ENCODE measurements at regions not wholly inside any gene's neighbourhood (a gene's known extent, or its start where the extent isn't known, plus 50 kb on each side); places are given as distances from the start of the nearest gene placed in this dataset.
A peak's percentile ranks its signal among the peaks of the same experiment; 100 is the strongest.

DNA sequence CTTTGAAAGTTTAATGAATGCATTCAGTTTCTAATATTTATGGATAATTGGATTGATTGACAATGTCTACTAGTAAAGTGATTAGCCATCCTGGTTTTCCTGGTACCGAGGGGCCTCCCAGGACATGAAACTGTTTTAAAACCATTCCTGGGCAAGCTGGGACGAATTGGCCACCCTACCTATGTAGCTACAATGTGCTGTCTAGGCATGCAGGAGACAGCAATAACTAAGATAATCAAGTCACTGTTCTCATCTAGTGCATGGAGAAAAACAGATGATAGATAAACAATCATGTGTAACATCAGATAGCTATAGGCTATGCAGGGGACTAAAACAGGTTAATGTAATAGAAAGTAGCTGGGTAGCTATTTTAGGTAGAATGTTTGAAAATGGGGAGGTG is 67.1 kb downstream of the PMAIP1 start:
- no peak for DNase-seq (ENCODE audit: low spot score)
- TF ChIP-seq, protein P1, sequence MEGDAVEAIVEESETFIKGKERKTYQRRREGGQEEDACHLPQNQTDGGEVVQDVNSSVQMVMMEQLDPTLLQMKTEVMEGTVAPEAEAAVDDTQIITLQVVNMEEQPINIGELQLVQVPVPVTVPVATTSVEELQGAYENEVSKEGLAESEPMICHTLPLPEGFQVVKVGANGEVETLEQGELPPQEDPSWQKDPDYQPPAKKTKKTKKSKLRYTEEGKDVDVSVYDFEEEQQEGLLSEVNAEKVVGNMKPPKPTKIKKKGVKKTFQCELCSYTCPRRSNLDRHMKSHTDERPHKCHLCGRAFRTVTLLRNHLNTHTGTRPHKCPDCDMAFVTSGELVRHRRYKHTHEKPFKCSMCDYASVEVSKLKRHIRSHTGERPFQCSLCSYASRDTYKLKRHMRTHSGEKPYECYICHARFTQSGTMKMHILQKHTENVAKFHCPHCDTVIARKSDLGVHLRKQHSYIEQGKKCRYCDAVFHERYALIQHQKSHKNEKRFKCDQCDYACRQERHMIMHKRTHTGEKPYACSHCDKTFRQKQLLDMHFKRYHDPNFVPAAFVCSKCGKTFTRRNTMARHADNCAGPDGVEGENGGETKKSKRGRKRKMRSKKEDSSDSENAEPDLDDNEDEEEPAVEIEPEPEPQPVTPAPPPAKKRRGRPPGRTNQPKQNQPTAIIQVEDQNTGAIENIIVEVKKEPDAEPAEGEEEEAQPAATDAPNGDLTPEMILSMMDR (IDR thresholded peaks at IDR 0.05; ENCODE audit: borderline replicate concordance, control extremely low read depth, extremely low read depth, insufficient read depth, missing control alignments): no peak
- in situ Hi-C loops (cut with MboI; ENCODE audit: low sequenced_read_pairs, unreplicated experiment): loop anchor here (10.0 kb wide), 1 partner anchor 132 kb away; no protein-coding TSS in a partner anchor

DNA sequence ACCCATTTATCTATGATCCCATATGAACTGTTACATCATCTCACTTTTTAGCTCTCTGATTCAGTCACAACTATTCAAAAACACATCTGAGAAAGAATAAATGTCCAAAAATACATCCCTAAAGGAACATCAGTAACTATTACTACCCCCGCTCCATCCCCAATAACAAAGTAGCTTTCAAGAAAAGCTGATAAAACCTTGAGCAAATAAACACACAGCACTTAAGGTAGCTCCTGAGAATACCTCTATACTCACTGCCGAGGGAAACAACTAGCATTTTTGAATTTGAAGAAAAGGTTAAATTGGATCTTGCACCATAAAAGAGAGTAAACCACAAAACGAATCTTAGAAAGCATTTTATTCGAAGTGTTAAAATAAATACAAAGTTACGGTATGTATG is 63.4 kb downstream of the PMAIP1 start:
- in situ Hi-C loops (cut with MboI; ENCODE audit: low sequenced_read_pairs, unreplicated experiment): loop anchor here (10.0 kb wide), 1 partner anchor 128 kb away; no protein-coding TSS in a partner anchor
- TF ChIP-seq, protein P1 (IDR thresholded peaks at IDR 0.05; ENCODE audit: borderline replicate concordance, control extremely low read depth, extremely low read depth, insufficient read depth, missing control alignments): no peak
- DNase-seq (ENCODE audit: low spot score): no peak

DNA sequence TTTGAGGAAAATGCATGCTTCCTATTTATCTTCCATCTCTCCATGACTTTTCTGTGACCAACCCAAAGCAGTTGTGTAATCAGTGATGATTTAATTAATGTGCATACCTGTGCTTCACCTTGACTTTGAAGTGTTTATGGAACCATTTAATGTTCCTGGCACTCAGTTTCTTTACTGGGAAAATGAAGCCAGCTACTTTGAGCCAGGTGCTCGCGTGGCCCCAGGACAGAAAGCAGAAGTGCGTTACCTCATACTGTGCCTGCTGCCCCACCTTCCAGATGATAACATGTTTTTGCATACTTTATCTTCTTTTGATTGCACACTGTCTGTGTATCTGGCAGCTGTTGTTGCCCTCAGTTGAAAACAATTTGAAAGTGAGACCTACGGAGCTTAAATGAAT is 61.3 kb downstream of the PMAIP1 start:
- DNase-seq (ENCODE audit: low spot score): peak; percentile 58
- TF ChIP-seq, protein P1 (IDR thresholded peaks at IDR 0.05; ENCODE audit: borderline replicate concordance, control extremely low read depth, extremely low read depth, insufficient read depth, missing control alignments): no peak
- in situ Hi-C loops (cut with MboI; ENCODE audit: low sequenced_read_pairs, unreplicated experiment): loop anchor here (10.0 kb wide), 1 partner anchor 126 kb away; no protein-coding TSS in a partner anchor

DNA sequence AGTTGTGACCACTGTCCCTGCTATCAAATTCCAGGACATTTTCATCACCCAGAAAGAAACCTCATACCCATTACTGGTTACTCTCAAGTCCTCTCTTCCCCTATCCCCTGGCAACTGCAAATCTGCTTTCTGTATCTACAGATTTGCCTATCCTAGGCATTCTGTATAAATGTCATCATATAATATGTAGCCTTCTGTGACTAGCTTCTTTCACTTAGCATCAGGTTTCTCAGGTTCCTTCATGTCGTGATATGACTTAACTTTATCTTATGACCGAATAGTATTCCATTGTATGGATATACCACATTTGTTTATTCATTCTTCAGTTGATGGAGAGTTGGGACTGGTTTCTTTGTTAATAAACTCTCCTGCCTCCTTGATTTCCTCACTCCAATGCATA is 60.5 kb downstream of the PMAIP1 start:
- DNase-seq (ENCODE audit: low spot score): no peak
- in situ Hi-C loops (cut with MboI; ENCODE audit: low sequenced_read_pairs, unreplicated experiment): loop anchor here (10.0 kb wide), 1 partner anchor 125 kb away; no protein-coding TSS in a partner anchor
- TF ChIP-seq, protein P1 (IDR thresholded peaks at IDR 0.05; ENCODE audit: borderline replicate concordance, control extremely low read depth, extremely low read depth, insufficient read depth, missing control alignments): no peak

DNA sequence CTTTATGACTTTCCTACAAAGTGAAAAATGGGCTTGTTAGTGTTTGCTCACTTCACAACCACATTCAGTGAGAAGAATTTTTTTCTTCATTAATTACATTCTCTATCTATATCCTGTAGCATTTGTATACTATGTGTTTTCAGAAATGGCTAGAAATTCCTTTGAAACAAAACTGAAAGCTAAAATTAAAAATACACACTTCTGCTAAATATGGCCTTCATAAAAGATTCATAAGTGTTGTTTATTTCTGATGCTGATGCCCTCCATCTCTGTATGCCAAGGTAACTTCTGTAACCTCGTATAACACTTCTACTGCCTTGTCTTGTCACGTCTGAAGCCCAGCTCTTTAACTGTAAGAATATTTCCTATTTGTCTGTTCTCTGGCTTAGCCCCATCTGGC is 59.8 kb downstream of the PMAIP1 start:
- TF ChIP-seq, protein P1 (IDR thresholded peaks at IDR 0.05; ENCODE audit: borderline replicate concordance, control extremely low read depth, extremely low read depth, insufficient read depth, missing control alignments): no peak
- no peak for DNase-seq (ENCODE audit: low spot score)
- in situ Hi-C loops (cut with MboI; ENCODE audit: low sequenced_read_pairs, unreplicated experiment): loop anchor here (10.0 kb wide), 1 partner anchor 125 kb away; no protein-coding TSS in a partner anchor

DNA sequence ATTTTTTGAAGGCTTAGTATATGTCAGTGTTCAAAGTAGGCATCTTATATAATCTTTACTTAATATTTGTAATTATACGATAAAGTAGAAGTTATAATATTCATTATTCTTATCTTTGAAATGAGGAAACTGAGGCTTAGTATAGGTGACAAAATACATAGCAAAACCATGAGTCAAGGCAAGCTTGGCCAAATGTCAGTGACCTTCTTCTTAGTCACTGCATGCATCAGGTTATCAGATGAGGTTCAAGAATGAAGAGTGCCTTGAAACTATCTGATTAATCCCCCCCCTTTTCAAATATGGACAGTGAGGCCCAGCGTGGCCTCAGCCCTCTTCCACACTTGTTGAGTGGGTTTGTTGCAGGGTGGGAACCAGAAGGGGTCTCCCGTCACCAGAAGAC is 59.3 kb downstream of the PMAIP1 start:
- in situ Hi-C loops (cut with MboI; ENCODE audit: low sequenced_read_pairs, unreplicated experiment): no loop called here
- TF ChIP-seq, protein P1 (IDR thresholded peaks at IDR 0.05; ENCODE audit: borderline replicate concordance, control extremely low read depth, extremely low read depth, insufficient read depth, missing control alignments): no peak
- no peak for DNase-seq (ENCODE audit: low spot score)

Measured in GM13976 (cell line).